HG02885 (cell line): ENCODE measurements at regions not wholly inside any gene's neighbourhood (a gene's known extent, or its start where the extent isn't known, plus 50 kb on each side); places are given as distances from the start of the nearest gene placed in this dataset.
"Not testable (repeated sequence)": the region's sequence is repeated elsewhere in the genome, so short reads cannot be mapped to it uniquely, and the experiment has no call there.

Source experiments
- ATAC-seq: cut with Tn5 transposase; IDR thresholded peaks from one replicate; pipeline ENCODE4 v1.9.1; 2021; ENCODE audit warnings: mild to moderate bottlenecking; ENCODE audit not compliant: unreplicated experiment, poor library complexity

DNA sequence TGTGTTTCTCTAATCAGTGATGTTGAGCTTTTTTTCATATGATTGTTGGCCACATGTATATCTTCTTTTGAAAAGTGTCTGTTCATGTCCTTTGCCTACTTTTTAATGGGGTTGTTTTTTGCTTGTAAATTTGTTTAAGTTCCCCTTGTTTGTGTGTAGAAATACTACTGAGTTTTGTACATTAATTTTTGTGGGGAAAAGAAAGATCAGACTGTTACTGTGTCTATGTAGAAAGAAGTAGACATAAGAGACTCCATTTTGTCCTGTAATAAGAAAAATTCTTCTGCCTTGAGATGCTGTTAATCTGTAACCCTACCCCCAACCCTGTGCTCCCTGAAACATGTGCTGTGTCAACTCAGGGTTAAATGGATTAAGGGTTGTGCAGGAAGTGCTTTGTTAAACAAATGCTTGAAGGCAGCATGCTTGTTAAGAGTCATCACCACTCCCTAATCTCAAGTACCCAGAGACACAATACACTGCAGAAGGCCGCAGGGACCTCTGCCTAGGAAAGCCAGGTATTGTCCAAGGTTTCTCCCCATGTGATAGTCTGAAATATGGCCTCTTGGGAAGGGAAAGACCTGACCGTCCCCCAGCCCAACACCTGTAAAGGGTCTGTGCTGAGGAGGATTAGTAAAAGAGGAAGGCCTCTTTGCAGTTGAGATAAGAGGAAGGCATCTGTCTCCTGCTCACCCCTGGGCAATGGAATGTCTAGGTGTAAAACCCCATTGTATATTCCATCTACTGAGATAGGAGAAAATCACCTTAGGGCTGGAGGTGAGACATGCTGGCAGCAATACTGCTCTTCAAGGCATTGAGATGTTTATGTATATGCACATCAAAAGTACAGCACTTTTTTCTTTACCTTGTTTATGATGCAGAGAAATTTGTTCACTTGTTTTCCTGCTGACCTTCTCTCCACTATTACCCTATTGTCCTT lies 196.4 kb downstream of the JRKL start:
- ATAC-seq = not testable (repeated sequence)

DNA sequence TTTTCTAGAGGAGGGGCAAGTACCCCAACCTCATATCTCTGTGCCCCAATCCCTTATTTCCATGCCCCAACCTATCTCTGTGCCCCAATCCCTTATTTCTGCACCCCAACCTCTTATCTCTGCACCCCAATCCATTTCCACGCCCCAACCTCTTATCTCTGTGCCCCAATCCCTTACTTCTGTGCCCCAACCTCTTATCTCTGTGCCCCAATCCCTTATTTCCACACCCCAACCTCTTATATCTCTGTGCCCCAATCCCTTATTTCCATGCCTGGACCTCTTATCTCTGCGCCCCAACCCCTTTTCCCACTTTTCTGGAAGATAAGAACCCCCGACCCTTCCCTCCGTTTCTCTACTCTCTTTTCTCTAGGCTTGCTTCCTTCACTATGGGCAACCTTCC lies 199.0 kb downstream of the JRKL start:
- not testable (repeated sequence) for ATAC-seq

DNA sequence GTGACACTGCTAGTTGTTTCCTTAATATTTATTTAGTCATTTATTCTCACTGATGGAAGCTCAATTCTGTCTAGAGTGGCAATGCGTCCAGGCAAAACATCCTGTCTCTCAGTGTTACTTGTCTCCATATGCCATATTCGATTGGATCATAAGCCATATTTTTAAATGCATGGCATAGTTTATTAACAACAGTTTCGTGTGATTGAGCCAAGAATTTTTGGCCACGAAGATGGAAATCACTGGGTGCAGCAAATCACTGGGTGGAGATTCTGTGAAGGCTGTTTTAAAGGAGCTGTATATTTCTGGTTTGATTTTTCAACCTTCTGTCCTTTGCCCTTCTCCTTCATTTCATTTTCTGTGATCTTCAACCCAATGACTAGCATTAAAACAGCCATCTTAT lies 205.2 kb downstream of the JRKL start:
- ATAC-seq = no peak

DNA sequence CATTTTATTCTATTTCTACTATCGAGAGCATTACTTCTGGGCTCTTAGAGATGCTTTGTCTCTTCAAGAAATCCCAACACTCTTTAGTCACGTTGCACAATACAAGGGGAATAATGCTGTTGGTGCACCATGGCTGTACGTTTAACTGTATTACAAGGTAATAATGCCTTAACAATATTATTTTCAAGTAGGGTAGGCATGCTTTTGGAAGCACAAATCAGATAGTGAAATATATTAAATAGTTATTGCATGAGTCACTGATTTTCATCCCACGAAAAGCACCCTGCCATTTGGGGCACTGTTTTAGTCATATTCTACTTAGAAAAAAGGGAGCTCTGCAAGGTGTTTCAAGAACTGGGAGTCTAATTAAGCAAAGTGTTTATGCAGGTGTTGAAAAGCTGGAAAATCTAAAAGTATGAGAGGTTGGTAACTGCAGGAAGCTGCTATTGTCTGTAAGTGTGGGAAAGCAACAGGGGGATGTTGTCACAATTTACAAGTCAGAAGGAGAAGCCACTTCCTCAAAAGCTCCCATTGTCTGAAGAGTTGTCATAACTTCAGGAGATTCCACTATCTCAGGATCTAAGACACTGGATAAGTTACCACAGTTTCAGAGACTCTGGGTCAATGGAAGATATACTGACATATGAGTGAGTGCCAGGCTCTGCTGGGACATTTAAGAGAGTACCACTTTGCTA lies 218.2 kb downstream of the JRKL start:
- no peak for ATAC-seq

DNA sequence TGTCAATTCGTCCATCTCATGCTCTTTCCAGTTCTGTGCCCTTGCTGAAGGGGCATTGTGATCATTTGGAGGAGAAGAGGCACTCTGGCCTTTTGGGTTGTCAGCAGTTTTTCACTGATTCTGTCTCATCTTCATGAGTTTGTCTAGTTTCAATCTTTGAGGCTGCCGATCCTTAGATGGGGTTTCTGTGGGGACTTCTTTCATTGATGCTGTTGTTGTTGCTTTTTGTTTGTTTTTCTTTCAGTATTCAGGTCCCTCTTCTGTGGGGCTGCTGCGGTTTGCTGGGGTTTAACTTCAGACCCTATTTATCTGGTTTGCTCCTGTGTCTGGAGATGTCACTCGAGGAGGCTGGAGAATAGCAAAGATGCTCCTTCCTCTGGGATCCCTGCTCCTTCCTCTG lies 224.3 kb downstream of the JRKL start:
- ATAC-seq = no peak

DNA sequence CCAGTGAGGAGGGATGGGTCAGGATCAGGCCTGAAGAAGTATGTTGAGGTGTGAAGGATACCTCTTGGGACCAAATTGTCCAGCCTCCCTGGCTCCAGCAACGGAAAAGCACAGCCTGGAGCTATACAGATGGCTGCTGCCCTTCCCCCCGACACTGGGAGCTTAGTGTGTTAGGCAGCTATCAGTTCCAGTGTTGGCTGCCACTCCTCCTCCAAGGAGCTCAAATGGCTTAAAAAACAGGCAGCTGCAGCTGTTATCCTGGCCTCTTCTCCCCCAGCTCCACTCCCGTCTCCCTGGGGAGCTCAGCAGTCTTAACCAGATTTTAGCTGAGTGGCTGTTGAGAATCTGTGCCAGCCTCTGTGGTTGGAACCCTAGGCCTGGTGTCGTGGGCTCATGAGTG lies 225.0 kb downstream of the JRKL start:
- no peak for ATAC-seq

DNA sequence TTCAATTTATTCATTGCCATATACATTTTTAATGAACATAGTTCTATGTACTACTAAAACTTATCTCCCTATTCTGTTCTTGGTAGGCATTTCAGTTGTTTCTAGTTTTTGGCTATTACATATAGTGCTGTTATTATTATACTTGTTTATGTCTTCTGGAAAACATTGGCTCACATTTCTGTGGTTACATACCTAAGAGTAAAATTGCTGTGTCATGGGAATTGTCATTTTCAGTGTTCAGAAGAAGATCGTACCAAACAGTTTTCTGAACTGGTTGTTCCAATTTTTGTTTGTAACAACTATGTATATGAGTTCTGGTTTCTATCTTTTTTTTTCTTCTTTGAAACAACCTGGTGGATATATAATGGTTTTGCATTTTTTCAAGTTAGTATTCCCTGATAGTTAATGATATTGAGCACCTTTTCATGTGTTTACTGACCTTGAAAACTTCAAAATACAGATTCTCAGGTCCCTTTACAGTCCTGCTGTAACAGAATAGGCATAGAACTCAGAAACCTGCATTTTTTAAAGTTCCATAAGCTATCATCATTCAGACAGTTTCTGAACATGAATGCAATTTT lies 230.7 kb downstream of the JRKL start:
- no peak for ATAC-seq

DNA sequence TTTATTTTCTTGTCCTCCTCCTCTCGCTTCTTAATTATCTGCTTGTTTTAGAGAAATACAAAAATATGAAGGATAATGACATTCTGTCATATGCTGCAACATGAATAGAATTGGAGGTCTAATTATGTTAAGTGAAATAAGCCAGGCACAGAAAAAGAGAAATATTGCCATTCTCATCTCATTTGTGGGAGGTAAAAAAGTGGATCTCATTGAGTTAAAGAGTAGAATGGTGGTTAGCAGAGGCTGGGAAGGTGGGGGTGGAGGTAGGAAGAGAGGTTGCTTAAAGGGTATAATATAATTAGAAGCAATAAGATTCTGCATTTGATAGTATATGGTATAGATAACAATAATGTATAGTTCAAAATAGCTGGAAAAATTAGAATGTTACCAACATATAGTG lies 231.3 kb downstream of the JRKL start:
- ATAC-seq = no peak

DNA sequence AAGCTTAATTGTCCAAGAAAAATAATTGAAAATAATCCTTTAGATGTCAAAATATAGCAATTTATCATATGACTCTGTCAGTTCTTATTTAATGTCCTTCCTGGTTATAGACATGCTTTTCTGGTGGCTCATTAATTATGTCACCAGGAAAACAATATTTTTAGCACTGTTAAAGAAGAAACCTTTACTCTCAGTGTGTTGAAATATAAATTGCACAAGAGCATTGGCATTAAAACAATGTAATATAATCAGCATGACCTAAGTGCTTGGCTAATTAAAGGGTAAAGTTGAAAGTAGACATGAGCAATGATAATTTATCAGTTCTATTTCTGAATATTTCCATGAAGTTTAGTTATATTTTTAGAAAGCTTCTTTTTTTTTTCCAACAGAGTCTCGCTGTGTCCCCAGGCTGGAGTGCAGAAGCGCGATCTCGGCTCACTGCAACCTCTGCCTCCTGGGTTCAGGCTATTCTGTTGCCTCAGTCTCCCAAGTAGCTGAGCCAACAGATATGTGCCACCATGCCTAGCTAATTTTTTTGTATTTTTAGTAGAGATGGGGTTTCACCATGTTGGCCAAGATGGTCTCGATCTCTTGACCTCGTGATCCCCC lies 232.3 kb downstream of the JRKL start:
- ATAC-seq = no peak

DNA sequence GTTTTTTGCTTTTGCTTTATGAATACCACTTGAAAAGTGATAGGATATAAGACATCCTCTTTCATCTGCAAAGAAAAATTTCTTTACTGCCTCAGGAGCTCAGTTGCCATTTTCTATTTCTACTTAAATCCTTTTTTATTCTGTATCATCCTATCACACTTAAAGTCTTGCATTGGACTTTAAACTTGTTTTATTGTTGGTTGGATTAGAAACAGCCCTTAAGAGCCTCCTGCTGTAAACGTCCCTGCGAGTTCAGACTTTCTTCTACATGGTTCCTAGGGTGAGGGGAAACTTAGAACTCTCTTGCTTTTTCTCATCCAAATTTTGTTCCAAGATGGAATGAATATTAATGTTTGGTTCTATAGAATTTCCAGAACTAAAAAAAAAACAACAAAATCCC lies 234.3 kb downstream of the JRKL start:
- ATAC-seq = no peak

DNA sequence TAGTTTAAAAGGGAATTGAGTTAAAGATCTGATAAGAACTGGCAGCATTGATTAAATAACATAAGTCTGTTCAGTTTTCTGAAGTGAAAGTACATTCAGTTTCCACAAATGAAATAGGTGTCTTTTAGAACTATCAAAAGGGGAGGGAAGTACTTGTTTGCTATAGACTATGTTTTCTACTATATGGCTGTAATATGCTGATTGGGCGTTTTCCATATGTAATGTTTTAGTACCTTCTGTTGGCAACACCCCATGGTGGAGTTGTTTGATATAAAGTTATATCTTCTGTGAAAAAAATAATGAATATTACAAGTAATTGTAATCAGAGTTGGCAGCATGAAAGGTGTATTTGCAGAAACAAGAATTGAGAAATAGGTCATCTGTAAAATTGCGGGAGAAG lies 237.6 kb downstream of the JRKL start:
- no peak for ATAC-seq

DNA sequence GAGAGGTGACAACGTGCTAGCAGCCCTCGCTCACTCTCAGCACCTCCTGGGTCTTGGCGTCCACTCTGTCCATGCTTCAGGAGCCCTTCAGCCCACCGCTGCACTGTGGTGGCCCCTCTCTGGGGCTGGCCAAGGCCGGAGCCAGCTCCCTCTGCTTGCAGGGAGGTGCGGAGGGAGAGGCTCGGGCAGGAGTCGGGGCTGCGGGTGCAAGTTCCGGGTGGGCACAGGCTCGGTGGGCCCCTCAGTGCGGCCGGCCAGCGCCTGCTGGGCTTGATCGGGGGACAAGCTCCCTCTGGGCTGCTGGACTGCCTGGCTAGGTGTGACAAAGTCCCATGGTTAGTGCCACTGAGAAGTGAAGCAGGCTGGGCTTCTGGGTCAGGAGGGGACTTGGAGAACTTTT lies 245.8 kb downstream of the JRKL start:
- no peak for ATAC-seq

DNA sequence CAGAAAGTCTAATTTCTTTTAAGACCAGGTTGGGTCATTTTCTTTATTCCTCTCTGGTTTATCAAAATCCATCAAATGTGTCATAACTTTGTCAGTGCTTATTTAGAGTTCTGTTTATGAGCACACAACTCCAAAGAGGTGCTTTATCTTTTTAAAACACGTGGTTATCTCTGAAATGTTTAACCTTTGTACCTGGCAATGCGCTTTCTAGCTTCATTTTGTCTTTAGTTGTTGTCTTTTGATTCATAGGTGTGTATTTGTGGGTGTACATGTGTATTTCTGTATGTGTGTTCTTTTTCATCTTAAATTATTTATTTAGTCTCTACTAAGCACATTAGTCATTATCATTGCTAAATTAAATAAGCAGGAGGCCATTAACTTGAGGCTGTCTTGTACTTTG lies 251.4 kb downstream of the JRKL start:
- ATAC-seq = no peak

DNA sequence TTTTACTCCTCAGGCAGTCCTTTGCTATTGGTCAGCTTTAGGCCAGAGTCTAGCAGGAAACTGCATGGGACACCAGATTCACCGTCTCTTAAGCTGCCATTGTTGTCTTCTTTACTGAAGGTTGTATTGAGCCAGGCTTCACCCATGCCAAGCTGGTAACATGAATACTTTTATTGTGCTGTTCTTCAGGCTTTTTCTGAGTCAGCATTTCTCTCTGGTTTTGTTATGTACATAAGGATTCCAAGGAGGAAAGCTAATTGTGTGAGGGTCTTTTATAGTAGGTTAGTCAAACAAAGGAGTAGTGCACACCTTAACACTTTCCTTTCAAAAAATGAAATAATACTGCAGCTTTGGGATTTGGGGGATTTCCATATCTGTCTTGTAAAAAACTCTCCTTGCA lies 252.8 kb downstream of the JRKL start:
- no peak for ATAC-seq

DNA sequence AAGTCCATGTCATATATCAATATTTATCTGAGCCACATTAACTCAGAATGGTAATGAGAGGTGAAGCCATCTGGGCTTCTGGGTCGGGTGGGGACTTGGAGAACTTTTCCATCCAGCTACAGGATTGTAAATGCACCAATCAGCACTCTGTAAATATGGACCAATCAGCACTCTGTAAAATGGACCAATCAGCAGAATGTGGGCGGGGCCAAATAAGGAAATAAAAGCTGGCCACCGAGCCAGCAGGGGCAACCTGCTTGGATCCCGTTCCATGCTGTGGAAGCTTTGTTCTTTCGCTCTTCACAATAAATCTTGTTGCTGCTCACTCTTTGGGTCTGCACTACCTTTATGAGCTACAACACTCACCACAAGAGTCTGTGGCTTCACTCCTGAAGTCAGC lies 253.4 kb downstream of the JRKL start:
- ATAC-seq = no peak

DNA sequence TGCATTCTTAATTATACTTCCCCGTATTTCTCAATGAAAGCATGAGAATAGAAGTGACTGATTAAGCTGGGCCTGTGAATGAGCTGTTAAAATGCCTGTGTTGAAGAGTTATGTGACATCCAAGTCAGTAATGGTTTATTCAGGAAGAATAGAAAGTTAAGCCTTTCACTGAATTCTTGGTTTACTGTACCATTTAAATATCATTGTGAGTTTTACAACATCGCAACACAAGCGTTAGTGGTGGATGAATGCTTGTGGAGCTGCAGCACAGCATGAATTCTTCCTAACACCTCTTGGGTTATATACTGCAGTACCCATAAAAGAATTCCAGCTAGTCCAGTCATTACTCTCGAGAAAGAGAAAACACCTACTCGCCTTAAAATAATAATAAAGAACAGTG lies 257.8 kb downstream of the JRKL start:
- no peak for ATAC-seq

DNA sequence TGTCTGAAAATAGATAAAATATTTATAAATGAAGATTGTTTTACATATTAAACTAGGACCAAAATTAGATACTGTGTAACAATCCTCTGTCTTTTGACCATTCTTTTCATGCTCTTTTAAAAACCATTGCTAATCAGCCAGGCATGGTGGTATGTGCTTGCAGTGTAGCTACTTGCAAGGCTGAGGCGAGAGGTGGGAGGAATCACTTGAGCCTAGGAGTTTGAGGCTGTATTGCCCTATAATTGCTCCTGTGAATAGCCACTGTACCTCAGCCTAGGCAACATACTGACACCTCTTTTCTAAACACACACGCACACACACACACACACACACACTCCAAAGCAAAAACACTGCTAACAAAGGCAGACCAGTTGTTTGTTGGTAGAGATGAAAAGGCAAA lies 259.2 kb downstream of the JRKL start:
- no peak for ATAC-seq

DNA sequence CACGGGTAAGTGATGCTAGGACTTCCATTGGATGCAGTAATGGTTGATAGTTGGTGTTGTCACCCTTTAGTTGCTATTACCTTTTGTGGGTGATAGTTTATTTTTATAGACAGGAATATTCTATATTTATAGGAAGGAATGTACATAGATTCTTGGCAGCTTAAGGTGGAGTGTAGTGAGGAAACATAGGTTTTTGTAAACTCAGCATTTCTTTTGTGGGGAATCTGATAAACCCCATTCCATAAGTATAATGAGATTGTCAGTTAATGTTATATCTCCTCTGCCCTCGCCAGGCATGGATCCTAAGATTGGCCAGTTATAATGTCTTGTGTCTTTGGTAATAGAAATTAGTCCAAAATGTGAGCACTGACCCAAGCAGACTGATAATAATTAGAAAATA lies 262.7 kb downstream of the JRKL start:
- no peak for ATAC-seq

DNA sequence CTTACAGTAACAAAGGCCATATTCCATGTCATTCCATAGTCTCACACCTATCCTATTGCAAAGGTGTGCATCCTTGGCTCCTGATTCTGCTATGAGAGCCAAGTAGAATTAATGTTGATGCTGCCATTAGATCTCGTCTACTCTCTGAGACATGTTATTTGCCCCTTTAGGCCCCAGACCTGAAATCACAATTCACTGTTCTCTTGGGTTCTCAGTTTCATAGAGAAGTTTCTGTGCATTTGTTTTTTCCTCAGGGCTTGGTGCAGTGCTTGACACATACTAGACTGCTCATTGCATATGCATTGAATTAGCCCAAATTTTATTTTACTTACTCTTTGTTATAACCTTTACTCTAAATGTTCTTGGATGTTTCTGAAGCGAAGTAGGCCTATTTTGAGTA lies 265.7 kb downstream of the JRKL start:
- ATAC-seq = no peak

DNA sequence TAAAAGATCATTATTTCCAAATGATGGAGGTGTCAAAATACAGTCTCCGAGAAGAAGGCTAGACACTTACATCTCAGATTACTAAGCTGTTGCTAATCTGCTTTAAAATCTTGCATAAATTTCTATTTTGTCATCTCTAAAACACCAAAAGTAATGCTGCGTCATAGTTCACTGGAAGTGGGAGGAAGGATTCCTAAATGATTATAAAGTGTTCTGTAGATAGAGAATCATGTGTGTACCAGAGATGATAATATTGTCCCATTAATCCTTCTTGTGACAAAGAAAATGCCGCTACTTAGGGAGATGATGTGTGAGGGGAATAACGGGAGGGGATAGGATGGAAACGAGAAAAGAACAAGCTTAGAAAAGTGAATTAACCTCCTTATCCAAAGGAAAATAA lies 268.6 kb downstream of the JRKL start:
- no peak for ATAC-seq

DNA sequence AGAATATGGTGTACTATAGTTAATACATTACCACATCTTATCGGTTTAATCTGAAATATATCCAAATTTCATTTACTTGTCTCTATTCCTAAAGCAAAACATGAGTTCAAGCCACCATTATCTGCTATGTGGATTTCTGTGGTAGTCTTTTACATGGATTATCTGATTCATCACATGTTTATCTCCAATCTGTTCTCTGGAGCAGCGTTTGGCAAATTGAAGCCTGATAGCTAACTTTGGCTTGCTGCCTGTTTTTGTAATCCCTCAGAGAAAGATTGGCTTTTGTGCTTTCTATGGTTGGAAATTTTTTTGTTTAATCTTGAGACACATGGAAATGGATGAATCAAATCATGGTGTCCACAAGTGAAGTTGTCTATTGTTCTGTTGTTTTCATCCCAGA lies 274.3 kb downstream of the JRKL start:
- no peak for ATAC-seq
